ENCODE measurements at regions not wholly inside any gene's neighbourhood (a gene's known extent, or its start where the extent isn't known, plus 50 kb on each side); places are given as distances from the start of the nearest gene placed in this dataset.

GRCh38 chr18:69328086-69328485, 72.6 kb upstream of the DOK6 start:
- no peak for DNase-seq (ENCODE audit: low read depth in 2 of 2)

- no peak for DNase-seq (ENCODE audit: low read depth in 2 of 2)
These were observed 70.2 kb upstream of the DOK6 start for GRCh38 chr18:69330385-69331005.

- no peak for DNase-seq (ENCODE audit: low read depth in 2 of 2)
These were observed 50.6 kb upstream of the DOK6 start for GRCh38 chr18:69349912-69350597.

Data from fibroblast of skin of left quadriceps (primary cell).